ENCODE measurements at regions not wholly inside any gene's neighbourhood (a gene's known extent, or its start where the extent isn't known, plus 50 kb on each side); places are given as distances from the start of the nearest gene placed in this dataset.

DNA sequence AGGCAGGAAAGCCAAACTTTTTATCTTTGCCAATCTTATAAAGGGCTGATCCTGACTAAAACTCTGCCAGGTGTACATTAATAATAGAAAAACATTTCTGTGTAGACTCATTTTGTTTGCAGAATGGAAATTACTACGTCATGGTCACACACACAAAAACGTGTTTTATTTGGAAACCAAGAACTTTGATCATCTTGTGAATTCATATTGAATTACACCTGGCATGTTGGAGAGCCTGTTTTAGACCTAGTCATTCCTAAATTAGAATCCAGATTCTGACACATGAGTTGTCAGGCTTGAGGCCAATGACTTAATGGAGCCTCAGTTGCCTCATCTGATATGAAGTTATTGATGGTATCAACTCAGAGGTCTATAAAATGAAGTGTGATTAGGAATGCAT lies 235.6 kb upstream of the TENM4 start:
- Histone ChIP-seq H3K9me3 (ENCODE audit: control insufficient read depth in 5 of 5, low read length in 5 of 5) (no peaks in the 10 kb centered on the region), H3K9ac (ENCODE audit: low read length in 5 of 5) (no peak overlapping the region), H3K36me3 (ENCODE audit: control insufficient read depth in 5 of 5, insufficient read depth in 5 of 5, low read length in 5 of 5) (no peaks in the 10 kb centered on the region), H3K27me3 (ENCODE audit: control insufficient read depth in 5 of 5, insufficient read depth in 4 of 5, low read length in 5 of 5) (no peaks in the 10 kb centered on the region), H3K27ac (ENCODE audit: low read depth, low read length) (no peak overlapping the region), H3K4me3 (ENCODE audit: low read depth in 1 of 5, low read length in 5 of 5) (no peak overlapping the region), H3K4me1 (ENCODE audit: control insufficient read depth in 5 of 5, insufficient read depth in 5 of 5, low read length in 5 of 5) (no peaks in the 10 kb centered on the region)

DNA sequence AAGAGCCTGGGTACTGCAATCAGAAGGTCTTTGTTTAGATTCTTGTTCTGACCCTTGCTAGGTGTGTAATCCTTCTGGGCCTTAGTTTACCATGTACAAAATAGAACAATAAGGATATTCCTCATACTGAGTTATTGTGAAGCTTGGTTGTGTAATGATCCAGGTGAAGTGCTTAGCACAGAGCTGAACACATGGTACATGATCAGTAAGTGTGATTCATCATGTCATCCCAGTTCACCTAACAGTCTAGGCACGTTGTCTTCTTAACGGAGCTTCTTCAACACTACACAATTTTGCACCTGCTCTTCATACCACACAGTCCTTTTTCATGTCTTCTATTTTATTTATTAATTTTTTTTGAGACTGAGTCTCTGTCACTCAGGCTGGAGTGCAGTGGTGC lies 234.3 kb upstream of the TENM4 start:
- no peak overlapping the region for H3K27ac ChIP-seq (ENCODE audit: low read depth, low read length)
- H3K9ac ChIP-seq (ENCODE audit: low read length in 5 of 5) = no peak overlapping the region
- H3K4me3 ChIP-seq (ENCODE audit: low read depth in 1 of 5, low read length in 5 of 5) = no peak overlapping the region
- no peaks in the 10 kb centered on the region for H3K9me3 ChIP-seq (ENCODE audit: control insufficient read depth in 5 of 5, low read length in 5 of 5)
- no peaks in the 10 kb centered on the region for H3K4me1 ChIP-seq (ENCODE audit: control insufficient read depth in 5 of 5, insufficient read depth in 5 of 5, low read length in 5 of 5)
- no peaks in the 10 kb centered on the region for H3K27me3 ChIP-seq (ENCODE audit: control insufficient read depth in 5 of 5, insufficient read depth in 4 of 5, low read length in 5 of 5)
- H3K36me3 ChIP-seq (ENCODE audit: control insufficient read depth in 5 of 5, insufficient read depth in 5 of 5, low read length in 5 of 5) = no peaks in the 10 kb centered on the region

DNA sequence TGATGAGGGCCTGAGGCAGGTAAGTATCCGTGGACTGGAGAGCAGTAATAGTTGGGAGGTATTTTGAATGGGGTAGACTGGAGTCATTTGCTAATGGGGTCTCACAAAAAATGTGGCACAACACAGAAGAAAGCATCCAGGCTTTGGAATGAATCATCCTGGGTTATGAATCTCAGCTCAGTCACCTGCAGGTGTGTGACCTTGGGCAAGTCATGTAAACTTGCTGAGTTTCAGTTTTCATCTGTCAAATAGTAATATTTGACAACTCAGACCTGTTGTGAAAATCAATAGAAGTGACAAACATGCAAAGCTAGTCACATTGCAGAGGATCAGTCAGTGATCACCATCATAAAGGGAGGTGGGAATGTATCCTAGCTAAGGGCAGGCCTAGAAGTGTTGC lies 232.0 kb upstream of the TENM4 start:
- no peaks in the 10 kb centered on the region for H3K9me3 ChIP-seq (ENCODE audit: control insufficient read depth in 5 of 5, low read length in 5 of 5)
- no peak overlapping the region for H3K9ac ChIP-seq (ENCODE audit: low read length in 5 of 5)
- H3K27me3 ChIP-seq (ENCODE audit: control insufficient read depth in 5 of 5, insufficient read depth in 4 of 5, low read length in 5 of 5) = no peaks in the 10 kb centered on the region
- H3K27ac ChIP-seq (ENCODE audit: low read depth, low read length) = no peak overlapping the region
- no peak overlapping the region for H3K4me3 ChIP-seq (ENCODE audit: low read depth in 1 of 5, low read length in 5 of 5)
- H3K36me3 ChIP-seq (ENCODE audit: control insufficient read depth in 5 of 5, insufficient read depth in 5 of 5, low read length in 5 of 5) = no peaks in the 10 kb centered on the region
- H3K4me1 ChIP-seq (ENCODE audit: control insufficient read depth in 5 of 5, insufficient read depth in 5 of 5, low read length in 5 of 5) = no peaks in the 10 kb centered on the region

DNA sequence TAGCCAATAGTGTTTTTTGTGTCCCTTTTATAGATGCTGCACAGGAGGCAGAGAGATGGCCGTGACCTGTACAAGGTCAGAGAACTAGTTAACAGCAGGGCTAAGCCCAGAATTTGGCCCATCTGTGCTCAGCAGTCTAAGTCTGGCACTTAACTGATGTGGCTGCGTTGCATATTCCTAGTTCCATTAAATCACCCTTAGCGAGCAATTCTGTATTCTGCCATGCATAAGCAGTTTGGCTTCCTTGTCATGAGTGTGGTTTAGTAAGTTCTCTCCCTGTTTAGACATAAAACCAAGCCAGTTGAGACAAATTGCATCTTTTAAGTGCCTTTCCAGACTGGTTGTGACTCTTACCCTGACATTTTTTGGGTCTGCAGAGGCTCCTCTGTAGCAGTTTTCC lies 230.6 kb upstream of the TENM4 start:
- Histone ChIP-seq H3K4me3 (ENCODE audit: low read depth in 1 of 5, low read length in 5 of 5) (no peak overlapping the region), H3K4me1 (ENCODE audit: control insufficient read depth in 5 of 5, insufficient read depth in 5 of 5, low read length in 5 of 5) (no peaks in the 10 kb centered on the region), H3K9me3 (ENCODE audit: control insufficient read depth in 5 of 5, low read length in 5 of 5) (no peaks in the 10 kb centered on the region), H3K9ac (ENCODE audit: low read length in 5 of 5) (no peak overlapping the region), H3K27me3 (ENCODE audit: control insufficient read depth in 5 of 5, insufficient read depth in 4 of 5, low read length in 5 of 5) (no peaks in the 10 kb centered on the region), H3K27ac (ENCODE audit: low read depth, low read length) (no peak overlapping the region), H3K36me3 (ENCODE audit: control insufficient read depth in 5 of 5, insufficient read depth in 5 of 5, low read length in 5 of 5) (no peaks in the 10 kb centered on the region)

DNA sequence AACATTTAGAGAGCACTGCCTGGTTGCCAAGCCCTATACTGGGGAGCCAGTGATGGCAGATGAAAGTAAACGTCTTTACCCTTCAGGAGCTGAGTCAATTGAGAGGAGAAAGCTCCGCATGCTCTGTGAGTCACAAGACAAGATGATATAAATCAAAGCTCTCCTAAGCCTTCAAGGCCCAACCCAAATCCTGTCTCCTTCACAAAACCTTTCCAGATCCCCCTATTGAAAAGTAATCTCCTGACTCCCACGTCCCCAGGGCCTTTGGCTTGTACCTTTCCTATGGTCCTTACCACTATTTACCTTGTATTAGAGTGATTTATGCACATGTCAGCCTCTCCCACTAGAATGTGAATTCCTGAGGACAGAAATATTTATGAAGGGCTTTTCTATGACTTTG lies 230.1 kb upstream of the TENM4 start:
- Histone ChIP-seq H3K27me3 (ENCODE audit: control insufficient read depth in 5 of 5, insufficient read depth in 4 of 5, low read length in 5 of 5) (no peaks in the 10 kb centered on the region), H3K27ac (ENCODE audit: low read depth, low read length) (no peak overlapping the region), H3K4me1 (ENCODE audit: control insufficient read depth in 5 of 5, insufficient read depth in 5 of 5, low read length in 5 of 5) (no peaks in the 10 kb centered on the region), H3K9ac (ENCODE audit: low read length in 5 of 5) (no peak overlapping the region), H3K4me3 (ENCODE audit: low read depth in 1 of 5, low read length in 5 of 5) (no peak overlapping the region), H3K9me3 (ENCODE audit: control insufficient read depth in 5 of 5, low read length in 5 of 5) (no peaks in the 10 kb centered on the region), H3K36me3 (ENCODE audit: control insufficient read depth in 5 of 5, insufficient read depth in 5 of 5, low read length in 5 of 5) (no peaks in the 10 kb centered on the region)

GRCh38 chr11:79668575-79668974 lies 227.7 kb upstream of the TENM4 start:
- H3K9me3 ChIP-seq (ENCODE audit: control insufficient read depth in 5 of 5, low read length in 5 of 5) = no peaks in the 10 kb centered on the region
- no peaks in the 10 kb centered on the region for H3K27me3 ChIP-seq (ENCODE audit: control insufficient read depth in 5 of 5, insufficient read depth in 4 of 5, low read length in 5 of 5)
- H3K4me3 ChIP-seq (ENCODE audit: low read depth in 1 of 5, low read length in 5 of 5) = no peak overlapping the region
- no peaks in the 10 kb centered on the region for H3K36me3 ChIP-seq (ENCODE audit: control insufficient read depth in 5 of 5, insufficient read depth in 5 of 5, low read length in 5 of 5)
- H3K27ac ChIP-seq (ENCODE audit: low read depth, low read length) = no peak overlapping the region
- H3K9ac ChIP-seq (ENCODE audit: low read length in 5 of 5) = no peak overlapping the region
- H3K4me1 ChIP-seq (ENCODE audit: control insufficient read depth in 5 of 5, insufficient read depth in 5 of 5, low read length in 5 of 5) = no peaks in the 10 kb centered on the region

DNA sequence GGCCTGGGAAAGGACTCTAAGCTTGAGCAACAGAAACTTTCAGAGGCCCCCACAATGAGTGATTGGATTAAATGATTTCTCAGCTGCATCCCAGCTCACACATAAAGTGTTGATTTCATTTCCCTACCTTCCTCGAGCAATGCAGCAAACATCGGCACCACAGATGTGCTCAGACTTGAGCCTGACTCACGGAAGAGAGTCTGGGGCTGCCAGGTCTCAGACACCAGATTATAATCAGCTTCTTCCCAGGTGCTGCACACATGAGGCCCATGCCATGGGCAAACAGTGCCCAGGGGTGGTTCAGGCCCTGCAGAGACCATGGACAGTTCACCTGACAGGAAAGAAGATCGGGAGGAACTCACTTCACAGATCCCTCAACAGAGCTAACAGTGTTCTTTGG lies 226.6 kb upstream of the TENM4 start:
- Histone ChIP-seq H3K4me3 (ENCODE audit: low read depth in 1 of 5, low read length in 5 of 5) (no peak overlapping the region), H3K9me3 (ENCODE audit: control insufficient read depth in 5 of 5, low read length in 5 of 5) (no peaks in the 10 kb centered on the region), H3K27ac (ENCODE audit: low read depth, low read length) (no peak overlapping the region), H3K27me3 (ENCODE audit: control insufficient read depth in 5 of 5, insufficient read depth in 4 of 5, low read length in 5 of 5) (no peaks in the 10 kb centered on the region), H3K9ac (ENCODE audit: low read length in 5 of 5) (no peak overlapping the region), H3K36me3 (ENCODE audit: control insufficient read depth in 5 of 5, insufficient read depth in 5 of 5, low read length in 5 of 5) (no peaks in the 10 kb centered on the region), H3K4me1 (ENCODE audit: control insufficient read depth in 5 of 5, insufficient read depth in 5 of 5, low read length in 5 of 5) (no peaks in the 10 kb centered on the region)

- no peaks in the 10 kb centered on the region for H3K9me3 ChIP-seq (ENCODE audit: control insufficient read depth in 5 of 5, low read length in 5 of 5)
- H3K27ac ChIP-seq (ENCODE audit: low read depth, low read length) = no peak overlapping the region
- H3K36me3 ChIP-seq (ENCODE audit: control insufficient read depth in 5 of 5, insufficient read depth in 5 of 5, low read length in 5 of 5) = no peaks in the 10 kb centered on the region
- no peak overlapping the region for H3K4me3 ChIP-seq (ENCODE audit: low read depth in 1 of 5, low read length in 5 of 5)
- no peaks in the 10 kb centered on the region for H3K4me1 ChIP-seq (ENCODE audit: control insufficient read depth in 5 of 5, insufficient read depth in 5 of 5, low read length in 5 of 5)
- no peaks in the 10 kb centered on the region for H3K27me3 ChIP-seq (ENCODE audit: control insufficient read depth in 5 of 5, insufficient read depth in 4 of 5, low read length in 5 of 5)
- no peak overlapping the region for H3K9ac ChIP-seq (ENCODE audit: low read length in 5 of 5)
Measured at GRCh38 chr11:79663017-79663416, 222.2 kb upstream of the TENM4 start.

GRCh38 chr11:79661373-79661772 lies 220.5 kb upstream of the TENM4 start:
- Histone ChIP-seq H3K9me3 (ENCODE audit: control insufficient read depth in 5 of 5, low read length in 5 of 5) (no peaks in the 10 kb centered on the region), H3K4me3 (ENCODE audit: low read depth in 1 of 5, low read length in 5 of 5) (no peak overlapping the region), H3K27ac (ENCODE audit: low read depth, low read length) (no peak overlapping the region), H3K9ac (ENCODE audit: low read length in 5 of 5) (no peak overlapping the region), H3K4me1 (ENCODE audit: control insufficient read depth in 5 of 5, insufficient read depth in 5 of 5, low read length in 5 of 5) (no peaks in the 10 kb centered on the region), H3K27me3 (ENCODE audit: control insufficient read depth in 5 of 5, insufficient read depth in 4 of 5, low read length in 5 of 5) (no peaks in the 10 kb centered on the region), H3K36me3 (ENCODE audit: control insufficient read depth in 5 of 5, insufficient read depth in 5 of 5, low read length in 5 of 5) (no peaks in the 10 kb centered on the region)

GRCh38 chr11:79648766-79649520 lies 208.1 kb upstream of the TENM4 start:
- Histone ChIP-seq H3K27ac (ENCODE audit: low read depth, low read length) (no peak overlapping the region), H3K9me3 (ENCODE audit: control insufficient read depth in 5 of 5, low read length in 5 of 5) (no peaks in the 10 kb centered on the region), H3K36me3 (ENCODE audit: control insufficient read depth in 5 of 5, insufficient read depth in 5 of 5, low read length in 5 of 5) (no peaks in the 10 kb centered on the region), H3K9ac (ENCODE audit: low read length in 5 of 5) (no peak overlapping the region), H3K4me1 (ENCODE audit: control insufficient read depth in 5 of 5, insufficient read depth in 5 of 5, low read length in 5 of 5) (peaks cover 0 to 11% (median 6%) of the 10 kb centered on the region in 5 donors), H3K4me3 (ENCODE audit: low read depth in 1 of 5, low read length in 5 of 5) (no peak overlapping the region), H3K27me3 (ENCODE audit: control insufficient read depth in 5 of 5, insufficient read depth in 4 of 5, low read length in 5 of 5) (no peaks in the 10 kb centered on the region)

- H3K36me3 ChIP-seq (ENCODE audit: control insufficient read depth in 5 of 5, insufficient read depth in 5 of 5, low read length in 5 of 5) = no peaks in the 10 kb centered on the region
- H3K27ac ChIP-seq (ENCODE audit: low read depth, low read length) = no peak overlapping the region
- no peaks in the 10 kb centered on the region for H3K27me3 ChIP-seq (ENCODE audit: control insufficient read depth in 5 of 5, insufficient read depth in 4 of 5, low read length in 5 of 5)
- H3K4me3 ChIP-seq (ENCODE audit: low read depth in 1 of 5, low read length in 5 of 5) = no peak overlapping the region
- no peak overlapping the region for H3K9ac ChIP-seq (ENCODE audit: low read length in 5 of 5)
- no peaks in the 10 kb centered on the region for H3K4me1 ChIP-seq (ENCODE audit: control insufficient read depth in 5 of 5, insufficient read depth in 5 of 5, low read length in 5 of 5)
- no peaks in the 10 kb centered on the region for H3K9me3 ChIP-seq (ENCODE audit: control insufficient read depth in 5 of 5, low read length in 5 of 5)
Measured at GRCh38 chr11:79637219-79637618, 196.4 kb upstream of the TENM4 start.

Data from subcutaneous abdominal adipose tissue (tissue), 5 donors.